ENCODE measurements at regions not wholly inside any gene's neighbourhood (a gene's known extent, or its start where the extent isn't known, plus 50 kb on each side); places are given as distances from the start of the nearest gene placed in this dataset.

- H3K36me3 Mint-ChIP-seq (ENCODE audit: insufficient read depth, unreplicated experiment) = no peaks in the 10 kb centered on the region
- H3K4me3 Mint-ChIP-seq (ENCODE audit: unreplicated experiment) = no peak overlapping the region
- no peak for TF ChIP-seq CTCF (IDR thresholded peaks at IDR 0.05; ENCODE audit: unreplicated experiment)
- H3K27ac Mint-ChIP-seq (ENCODE audit: low read depth, unreplicated experiment) = no peak overlapping the region
- H3K27me3 Mint-ChIP-seq (ENCODE audit: insufficient read depth, unreplicated experiment) = no peaks in the 10 kb centered on the region
- POLR2A ChIA-PET = no interaction called here
- no peak for DNase-seq (ENCODE audit: unreplicated experiment)
- no peaks in the 10 kb centered on the region for H3K9me3 Mint-ChIP-seq (ENCODE audit: unreplicated experiment)
- H3K4me1 Mint-ChIP-seq (ENCODE audit: insufficient read depth, unreplicated experiment) = peaks cover 7% of the 10 kb centered on the region
- intact Hi-C loops (cut with micrococcal nuclease) = no loop called here
- CTCF ChIA-PET = interaction anchor here (0.7 kb wide), 1 partner anchor 1829 kb away, joined by 3 read pairs; no protein-coding TSS in a partner anchor
- no TSS peak for BruUV-seq (replicated peaks)
Measured at GRCh38 chr21:20631633-20632032, 366.6 kb upstream of the NCAM2 start.

- Mint-ChIP-seq H3K4me1 (ENCODE audit: insufficient read depth, unreplicated experiment) (peaks cover 12% of the 10 kb centered on the region), H3K36me3 (ENCODE audit: insufficient read depth, unreplicated experiment) (no peaks in the 10 kb centered on the region), H3K9me3 (ENCODE audit: unreplicated experiment) (no peaks in the 10 kb centered on the region), H3K27ac (ENCODE audit: low read depth, unreplicated experiment) (no peak overlapping the region), H3K4me3 (ENCODE audit: unreplicated experiment) (no peak overlapping the region), H3K27me3 (ENCODE audit: insufficient read depth, unreplicated experiment) (no peaks in the 10 kb centered on the region)
- ChIA-PET POLR2A (no interaction called here), CTCF (no interaction called here)
- no peak for TF ChIP-seq CTCF (IDR thresholded peaks at IDR 0.05; ENCODE audit: unreplicated experiment)
- BruUV-seq (replicated peaks) = no TSS peak
- peak; percentile 66 for DNase-seq (ENCODE audit: unreplicated experiment)
- intact Hi-C loops (cut with micrococcal nuclease) = no loop called here
Measured at GRCh38 chr21:20639026-20639425, 359.2 kb upstream of the NCAM2 start.

GRCh38 chr21:20641241-20641640 is 357.0 kb upstream of the NCAM2 start:
- ChIA-PET CTCF (no interaction called here), POLR2A (interaction anchor here (0.6 kb wide), 1 partner anchor 605 kb away, joined by 3 read pairs; no protein-coding TSS in a partner anchor)
- peaks cover 12% of the 10 kb centered on the region for H3K4me1 Mint-ChIP-seq (ENCODE audit: insufficient read depth, unreplicated experiment)
- no peaks in the 10 kb centered on the region for H3K27me3 Mint-ChIP-seq (ENCODE audit: insufficient read depth, unreplicated experiment)
- H3K4me3 Mint-ChIP-seq (ENCODE audit: unreplicated experiment) = no peak overlapping the region
- H3K27ac Mint-ChIP-seq (ENCODE audit: low read depth, unreplicated experiment) = no peak overlapping the region
- H3K9me3 Mint-ChIP-seq (ENCODE audit: unreplicated experiment) = no peaks in the 10 kb centered on the region
- no peak for DNase-seq (ENCODE audit: unreplicated experiment)
- TF ChIP-seq CTCF (IDR thresholded peaks at IDR 0.05; ENCODE audit: unreplicated experiment) = no peak
- no peaks in the 10 kb centered on the region for H3K36me3 Mint-ChIP-seq (ENCODE audit: insufficient read depth, unreplicated experiment)
- intact Hi-C loops (cut with micrococcal nuclease) = no loop called here
- BruUV-seq (replicated peaks) = no TSS peak

- no peak overlapping the region for H3K4me3 Mint-ChIP-seq (ENCODE audit: unreplicated experiment)
- TF ChIP-seq CTCF (IDR thresholded peaks at IDR 0.05; ENCODE audit: unreplicated experiment) = no peak
- intact Hi-C loops (cut with micrococcal nuclease) = no loop called here
- peaks cover 15% of the 10 kb centered on the region for H3K4me1 Mint-ChIP-seq (ENCODE audit: insufficient read depth, unreplicated experiment)
- H3K9me3 Mint-ChIP-seq (ENCODE audit: unreplicated experiment) = no peaks in the 10 kb centered on the region
- BruUV-seq (replicated peaks) = no TSS peak
- H3K27ac Mint-ChIP-seq (ENCODE audit: low read depth, unreplicated experiment) = no peak overlapping the region
- ChIA-PET POLR2A (interaction anchor here (0.7 kb wide), 1 partner anchor 32 kb away, joined by 3 read pairs; no protein-coding TSS in a partner anchor), CTCF (interaction anchor here (0.6 kb wide), 1 partner anchor 1076 kb away, joined by 3 read pairs; no protein-coding TSS in a partner anchor)
- DNase-seq (ENCODE audit: unreplicated experiment) = no peak
- no peaks in the 10 kb centered on the region for H3K36me3 Mint-ChIP-seq (ENCODE audit: insufficient read depth, unreplicated experiment)
- no peaks in the 10 kb centered on the region for H3K27me3 Mint-ChIP-seq (ENCODE audit: insufficient read depth, unreplicated experiment)
Measured at GRCh38 chr21:20642681-20643080, 355.5 kb upstream of the NCAM2 start.
